ENCODE measurements at regions not wholly inside any gene's neighbourhood (a gene's known extent, or its start where the extent isn't known, plus 50 kb on each side); places are given as distances from the start of the nearest gene placed in this dataset.

- Histone ChIP-seq H3K36me3 (ENCODE audit: insufficient read depth) (no peaks in the 10 kb centered on the region), H3K4me2 (no peak overlapping the region), H3K79me2 (ENCODE audit: insufficient read depth, low read depth) (no peaks in the 10 kb centered on the region), H3K4me1 (ENCODE audit: low read depth, poor library complexity, severe bottlenecking) (no peaks in the 10 kb centered on the region), H2AFZ (ENCODE audit: low read depth) (no peak overlapping the region), H3K27me3 (ENCODE audit: insufficient read depth, low read depth) (no peaks in the 10 kb centered on the region), H3K9ac (no peak overlapping the region), H4K20me1 (ENCODE audit: insufficient read depth) (no peaks in the 10 kb centered on the region), H3K27ac (no peak overlapping the region), H3K4me3 (IDR thresholded peaks at IDR 0.05; ENCODE audit: insufficient read depth, low read depth, low read length) (no peak overlapping the region)
- TF ChIP-seq, protein P1, sequence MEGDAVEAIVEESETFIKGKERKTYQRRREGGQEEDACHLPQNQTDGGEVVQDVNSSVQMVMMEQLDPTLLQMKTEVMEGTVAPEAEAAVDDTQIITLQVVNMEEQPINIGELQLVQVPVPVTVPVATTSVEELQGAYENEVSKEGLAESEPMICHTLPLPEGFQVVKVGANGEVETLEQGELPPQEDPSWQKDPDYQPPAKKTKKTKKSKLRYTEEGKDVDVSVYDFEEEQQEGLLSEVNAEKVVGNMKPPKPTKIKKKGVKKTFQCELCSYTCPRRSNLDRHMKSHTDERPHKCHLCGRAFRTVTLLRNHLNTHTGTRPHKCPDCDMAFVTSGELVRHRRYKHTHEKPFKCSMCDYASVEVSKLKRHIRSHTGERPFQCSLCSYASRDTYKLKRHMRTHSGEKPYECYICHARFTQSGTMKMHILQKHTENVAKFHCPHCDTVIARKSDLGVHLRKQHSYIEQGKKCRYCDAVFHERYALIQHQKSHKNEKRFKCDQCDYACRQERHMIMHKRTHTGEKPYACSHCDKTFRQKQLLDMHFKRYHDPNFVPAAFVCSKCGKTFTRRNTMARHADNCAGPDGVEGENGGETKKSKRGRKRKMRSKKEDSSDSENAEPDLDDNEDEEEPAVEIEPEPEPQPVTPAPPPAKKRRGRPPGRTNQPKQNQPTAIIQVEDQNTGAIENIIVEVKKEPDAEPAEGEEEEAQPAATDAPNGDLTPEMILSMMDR (conservative IDR thresholded peaks at IDR 0.05; ENCODE audit: low read depth, low read length), result no peak
Measured at GRCh38 chr3:89851974-89852621, 744.7 kb downstream of the EPHA3 start.

- TF ChIP-seq, protein P1 (conservative IDR thresholded peaks at IDR 0.05; ENCODE audit: low read depth, low read length), result no peak
- H3K4me1 ChIP-seq (ENCODE audit: low read depth, poor library complexity, severe bottlenecking), result no peaks in the 10 kb centered on the region
- H3K4me3 ChIP-seq (IDR thresholded peaks at IDR 0.05; ENCODE audit: insufficient read depth, low read depth, low read length), result no peak overlapping the region
- H4K20me1 ChIP-seq (ENCODE audit: insufficient read depth), result no peaks in the 10 kb centered on the region
- H3K36me3 ChIP-seq (ENCODE audit: insufficient read depth), result no peaks in the 10 kb centered on the region
- H3K27me3 ChIP-seq (ENCODE audit: insufficient read depth, low read depth), result no peaks in the 10 kb centered on the region
- no peak overlapping the region for H2AFZ ChIP-seq (ENCODE audit: low read depth)
- no peak overlapping the region for H3K9ac ChIP-seq
- H3K4me2 ChIP-seq, result no peak overlapping the region
- no peaks in the 10 kb centered on the region for H3K79me2 ChIP-seq (ENCODE audit: insufficient read depth, low read depth)
- no peak overlapping the region for H3K27ac ChIP-seq
Measured at GRCh38 chr3:89859757-89860156, 752.3 kb downstream of the EPHA3 start.

- Histone ChIP-seq H4K20me1 (ENCODE audit: insufficient read depth) (no peaks in the 10 kb centered on the region), H2AFZ (ENCODE audit: low read depth) (no peak overlapping the region), H3K9ac (no peak overlapping the region), H3K36me3 (ENCODE audit: insufficient read depth) (no peaks in the 10 kb centered on the region), H3K27ac (no peak overlapping the region), H3K4me1 (ENCODE audit: low read depth, poor library complexity, severe bottlenecking) (no peaks in the 10 kb centered on the region), H3K4me2 (no peak overlapping the region), H3K79me2 (ENCODE audit: insufficient read depth, low read depth) (no peaks in the 10 kb centered on the region), H3K4me3 (IDR thresholded peaks at IDR 0.05; ENCODE audit: insufficient read depth, low read depth, low read length) (no peak overlapping the region), H3K27me3 (ENCODE audit: insufficient read depth, low read depth) (no peaks in the 10 kb centered on the region)
- TF ChIP-seq, protein P1 (conservative IDR thresholded peaks at IDR 0.05; ENCODE audit: low read depth, low read length), result no peak
Measured at GRCh38 chr3:89867286-89867685, 759.9 kb downstream of the EPHA3 start.

DNA sequence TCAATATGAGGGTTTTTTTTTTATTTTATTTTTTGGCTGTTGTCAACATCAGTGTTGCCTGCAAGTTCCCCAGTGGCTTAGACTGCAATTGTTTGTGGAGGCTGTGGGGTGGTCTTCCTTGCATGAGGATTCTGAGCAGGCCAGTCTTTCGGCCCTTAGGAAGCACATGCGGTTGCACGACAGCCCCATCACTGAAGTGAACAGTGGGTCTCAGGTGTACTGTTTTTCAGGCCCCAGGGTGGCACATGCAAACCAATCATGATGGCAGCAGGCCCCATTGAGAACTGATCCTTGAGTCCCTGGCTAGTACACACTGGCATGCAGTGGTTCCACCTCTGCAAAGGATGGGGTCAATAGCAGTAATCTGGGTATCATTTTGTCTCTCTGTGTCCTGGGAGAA lies 768.7 kb downstream of the EPHA3 start:
- no peaks in the 10 kb centered on the region for H3K36me3 ChIP-seq (ENCODE audit: insufficient read depth)
- H3K27ac ChIP-seq, result no peak overlapping the region
- no peaks in the 10 kb centered on the region for H3K27me3 ChIP-seq (ENCODE audit: insufficient read depth, low read depth)
- no peak overlapping the region for H2AFZ ChIP-seq (ENCODE audit: low read depth)
- H3K4me1 ChIP-seq (ENCODE audit: low read depth, poor library complexity, severe bottlenecking), result no peaks in the 10 kb centered on the region
- H4K20me1 ChIP-seq (ENCODE audit: insufficient read depth), result no peaks in the 10 kb centered on the region
- H3K9ac ChIP-seq, result no peak overlapping the region
- H3K4me2 ChIP-seq, result no peak overlapping the region
- H3K79me2 ChIP-seq (ENCODE audit: insufficient read depth, low read depth), result no peaks in the 10 kb centered on the region
- TF ChIP-seq, protein P1 (conservative IDR thresholded peaks at IDR 0.05; ENCODE audit: low read depth, low read length), result no peak
- H3K4me3 ChIP-seq (IDR thresholded peaks at IDR 0.05; ENCODE audit: insufficient read depth, low read depth, low read length), result no peak overlapping the region

Data from KMS-11 (cell line).